Naive thymus-derived CD4-positive, alpha-beta T cell (primary cell): ENCODE measurements at regions not wholly inside any gene's neighbourhood (a gene's known extent, or its start where the extent isn't known, plus 50 kb on each side); places are given as distances from the start of the nearest gene placed in this dataset.

Source experiments
- ATAC-seq: fragments of 150-1000 bp; cut with Tn5 transposase; 2 replicates; pipeline ENCODE4 v1.10.0; 2021; ENCODE audit warnings: mild to moderate bottlenecking, moderate library complexity
- CTCF ChIA-PET: fragments of 350-600 bp; sonication (Branson Sonifier 250); formaldehyde crosslinking; loops from one replicate; lab custom pipeline; 2021; ENCODE audit warnings: antibody characterized with exemption; lab: Charles Lee
- POLR2A ChIA-PET: fragments of 350-600 bp; sonication (Branson Sonifier 250); formaldehyde crosslinking; loops from one replicate; lab custom pipeline; 2021; ENCODE audit warnings: antibody characterized with exemption, inconsistent platforms; lab: Charles Lee
- DNase-seq, 9 donors: peaks; one replicate each; pipeline versions ENCODE4 v3.0.0 to v3.0.0-alpha.2; 2020 to 2022; ENCODE audit warnings: mixed read lengths in 1 of 9
- H3K27ac ChIP-seq: one replicate; pipeline ENCODE4 v1.7.0; 2013; ENCODE audit warnings: mild to moderate bottlenecking, low read depth, low read length, moderate library complexity
- H3K27me3 ChIP-seq, 2 donors: one replicate each; pipeline ENCODE4 v1.7.0; 2013; ENCODE audit warnings: low read length in 2 of 2, mild to moderate bottlenecking in 2 of 2, moderate library complexity in 2 of 2; ENCODE audit not compliant: control insufficient read depth in 2 of 2, insufficient read depth in 2 of 2
- H3K36me3 ChIP-seq, 3 experiments: 1 replicate in 2 of 3; 2 replicates in 1 of 3; pipeline ENCODE4 v1.7.0; 2013; ENCODE audit warnings: low read length in 3 of 3, mild to moderate bottlenecking in 3 of 3, moderate library complexity in 1 of 3; ENCODE audit not compliant: insufficient read depth in 3 of 3, control insufficient read depth in 2 of 3
- H3K4me1 ChIP-seq, 2 donors: one replicate each; pipeline ENCODE4 v1.7.0; 2013; ENCODE audit warnings: low read length in 2 of 2, mild to moderate bottlenecking in 2 of 2, moderate library complexity in 1 of 2; ENCODE audit not compliant: control insufficient read depth in 2 of 2, insufficient read depth in 2 of 2
- H3K4me3 ChIP-seq: 2 replicates; pipeline ENCODE4 v1.7.0; 2013; ENCODE audit warnings: mild to moderate bottlenecking, low read length
- H3K9me3 ChIP-seq, 3 experiments: 1 replicate in 2 of 3; 2 replicates in 1 of 3; pipeline ENCODE4 v1.7.0; 2013; ENCODE audit warnings: low read length in 3 of 3; ENCODE audit not compliant: control insufficient read depth in 2 of 3
- H3K27ac Mint-ChIP-seq, 9 donors: one replicate each; pipeline ENCODE4 v1.8.0; 2020 to 2022; ENCODE audit warnings: mixed read lengths in 9 of 9, mild to moderate bottlenecking in 8 of 9, moderate library complexity in 5 of 9, inconsistent platforms in 2 of 9
- H3K27me3 Mint-ChIP-seq, 5 donors: one replicate each; pipeline ENCODE4 v1.8.0; 2021 to 2022; ENCODE audit warnings: mixed read lengths in 5 of 5, mild to moderate bottlenecking in 1 of 5
- H3K36me3 Mint-ChIP-seq, 5 donors: one replicate each; pipeline ENCODE4 v1.8.0; 2020 to 2022; ENCODE audit warnings: mixed read lengths in 5 of 5, mild to moderate bottlenecking in 3 of 5, inconsistent platforms in 1 of 5
- H3K4me1 Mint-ChIP-seq, 7 donors: one replicate each; pipeline ENCODE4 v1.8.0; 2020 to 2022; ENCODE audit warnings: mixed read lengths in 7 of 7, mild to moderate bottlenecking in 3 of 7, inconsistent platforms in 1 of 7
- H3K4me3 Mint-ChIP-seq, 10 donors: one replicate each; pipeline ENCODE4 v1.8.0; 2020 to 2022; ENCODE audit warnings: mild to moderate bottlenecking in 10 of 10, mixed read lengths in 10 of 10, moderate library complexity in 6 of 10, inconsistent platforms in 2 of 10
- H3K9me3 Mint-ChIP-seq, 11 donors: one replicate each; pipeline ENCODE4 v1.8.0; 2020 to 2022; ENCODE audit warnings: mixed read lengths in 11 of 11, mild to moderate bottlenecking in 4 of 11, inconsistent platforms in 1 of 11, moderate library complexity in 1 of 11
- intact Hi-C, 2 donors: fragments of 100-400 bp; cut with micrococcal nuclease; formaldehyde crosslinking; loops; one replicate each; pipeline ENCODE4 v1.15.1; 2023

- Histone ChIP-seq H3K4me1 (no peaks in the 10 kb centered on the region), H3K9me3 (no peaks in the 10 kb centered on the region), H3K27me3 (no peaks in the 10 kb centered on the region), H3K27ac (no peak overlapping the region), H3K4me3 (no peak overlapping the region), H3K36me3 (no peaks in the 10 kb centered on the region)
- H3K4me1 Mint-ChIP-seq = peaks cover 0 to 2% (median 0%) of the 10 kb centered on the region in 7 donors
- peaks cover 0 to 15% (median 4%) of the 10 kb centered on the region in 11 donors for H3K9me3 Mint-ChIP-seq
- H3K27ac Mint-ChIP-seq = no peak overlapping the region
- CTCF ChIA-PET = interaction anchor here (0.6 kb wide), 1 partner anchor 1861 kb away, joined by 3 read pairs; no protein-coding TSS in a partner anchor
- ATAC-seq (no peak), DNase-seq (no peak)
- H3K4me3 Mint-ChIP-seq = no peak overlapping the region
- H3K36me3 Mint-ChIP-seq = no peaks in the 10 kb centered on the region
- H3K27me3 Mint-ChIP-seq = peaks cover 0 to 5% (median 0%) of the 10 kb centered on the region in 5 donors
- intact Hi-C loops = no loop called here
- POLR2A ChIA-PET = no interaction called here
Measured at GRCh38 chr10:124296121-124296812, 122.5 kb downstream of the OAT start.

GRCh38 chr10:124294811-124295770, 123.6 kb downstream of the OAT start:
- Histone ChIP-seq H3K9me3 (no peaks in the 10 kb centered on the region), H3K4me1 (no peaks in the 10 kb centered on the region), H3K36me3 (no peaks in the 10 kb centered on the region), H3K27ac (no peak overlapping the region), H3K27me3 (no peaks in the 10 kb centered on the region), H3K4me3 (no peak overlapping the region)
- H3K9me3 Mint-ChIP-seq = peaks cover 0 to 6% (median 0%) of the 10 kb centered on the region in 11 donors
- no peaks in the 10 kb centered on the region for H3K36me3 Mint-ChIP-seq
- intact Hi-C loops = no loop called here
- H3K4me3 Mint-ChIP-seq = no peak overlapping the region
- CTCF ChIA-PET = no interaction called here
- no peak for ATAC-seq
- no peak for DNase-seq
- no peak overlapping the region for H3K27ac Mint-ChIP-seq
- H3K4me1 Mint-ChIP-seq = peaks cover 0 to 3% (median 0%) of the 10 kb centered on the region in 7 donors
- H3K27me3 Mint-ChIP-seq = peaks cover 0 to 5% (median 0%) of the 10 kb centered on the region in 5 donors
- POLR2A ChIA-PET = no interaction called here

DNA sequence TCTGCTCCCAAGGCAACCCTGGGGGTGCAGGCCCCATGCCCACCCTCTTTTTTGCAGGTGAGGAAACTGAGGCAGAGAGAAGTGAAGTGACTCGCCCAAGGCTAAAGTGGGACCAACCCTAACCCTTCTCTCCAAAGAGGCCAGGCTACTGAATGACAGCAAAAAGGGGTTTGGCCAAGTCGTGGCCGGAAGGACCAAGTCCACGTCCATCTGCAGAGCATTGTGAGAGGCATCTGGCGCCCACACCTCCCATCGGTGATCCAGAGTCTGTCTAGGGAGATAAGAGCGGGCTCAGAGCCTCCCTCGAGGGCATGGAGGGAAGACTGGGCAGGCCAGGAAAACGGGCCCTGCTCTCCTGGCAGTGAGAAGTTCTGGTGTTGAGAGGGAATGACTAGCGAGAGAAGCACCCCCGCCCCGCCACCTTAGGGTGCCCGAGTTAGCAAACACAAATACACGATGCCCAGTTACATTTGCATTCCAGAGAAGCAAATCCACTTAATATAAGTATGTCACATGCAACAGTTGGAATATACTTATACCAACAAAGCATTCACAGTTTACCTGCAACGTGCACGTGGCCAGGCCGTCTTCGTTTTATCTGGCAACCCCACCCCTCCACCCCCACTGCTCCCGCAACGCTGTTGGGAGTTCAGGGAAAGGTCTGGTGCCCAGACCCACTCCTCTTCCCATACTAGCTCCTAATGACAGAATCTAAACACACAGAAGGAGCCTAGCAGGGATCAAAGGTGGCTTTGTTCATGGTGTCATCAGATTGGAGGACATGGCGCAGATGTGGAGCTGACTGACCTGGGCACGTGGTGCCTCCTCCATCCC, 124.9 kb downstream of the OAT start:
- Histone ChIP-seq H3K27ac (no peak overlapping the region), H3K4me3 (no peak overlapping the region), H3K4me1 (no peaks in the 10 kb centered on the region), H3K27me3 (no peaks in the 10 kb centered on the region), H3K9me3 (no peaks in the 10 kb centered on the region), H3K36me3 (no peaks in the 10 kb centered on the region)
- H3K27ac Mint-ChIP-seq = no peak overlapping the region
- ChIA-PET POLR2A (no interaction called here), CTCF (no interaction called here)
- DNase-seq = no peak
- no peaks in the 10 kb centered on the region for H3K36me3 Mint-ChIP-seq
- H3K27me3 Mint-ChIP-seq = peaks cover 0 to 5% (median 0%) of the 10 kb centered on the region in 5 donors
- peaks cover 0 to 4% (median 0%) of the 10 kb centered on the region in 11 donors for H3K9me3 Mint-ChIP-seq
- H3K4me1 Mint-ChIP-seq = peaks cover 0 to 6% (median 0%) of the 10 kb centered on the region in 7 donors
- no peak overlapping the region for H3K4me3 Mint-ChIP-seq
- ATAC-seq = no peak
- intact Hi-C loops = no loop called here

DNA sequence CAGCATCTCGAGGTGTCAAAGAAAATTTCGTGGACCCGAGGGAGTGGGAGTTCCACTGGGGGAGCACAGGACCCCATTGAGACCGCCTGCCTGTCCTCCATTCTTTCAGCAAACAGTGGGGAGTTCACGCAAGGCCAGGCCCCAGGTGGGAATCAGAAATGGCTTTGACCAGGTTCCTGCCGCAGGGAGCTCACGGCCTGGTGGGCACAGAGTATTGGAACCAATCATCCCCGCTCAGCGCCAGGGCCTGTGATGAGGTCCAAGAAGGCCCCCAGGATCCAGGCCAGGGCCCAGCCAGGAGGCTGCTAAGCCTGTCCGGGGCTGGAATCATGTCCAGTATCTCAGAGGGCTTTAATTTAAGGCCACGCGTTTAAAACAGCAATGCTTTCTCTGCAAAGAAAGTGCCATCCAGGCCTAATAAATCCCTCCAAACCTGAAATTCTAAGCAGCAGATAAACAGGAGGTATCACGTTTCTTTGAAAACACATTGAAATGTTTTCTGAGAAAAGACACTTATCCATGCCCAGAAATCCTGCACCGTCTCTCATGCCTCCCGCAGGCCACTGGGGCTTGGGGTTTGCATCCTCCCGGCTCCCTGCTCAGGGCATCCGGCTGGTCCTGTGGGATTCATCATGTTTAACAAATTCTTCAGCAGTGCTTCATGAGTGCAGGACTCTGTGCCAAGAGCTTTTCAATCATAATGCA, 125.7 kb downstream of the OAT start:
- Histone ChIP-seq H3K27me3 (no peaks in the 10 kb centered on the region), H3K4me1 (no peaks in the 10 kb centered on the region), H3K9me3 (no peaks in the 10 kb centered on the region), H3K4me3 (no peak overlapping the region), H3K27ac (no peak overlapping the region), H3K36me3 (no peaks in the 10 kb centered on the region)
- Mint-ChIP-seq H3K9me3 (peaks cover 0 to 4% (median 0%) of the 10 kb centered on the region in 11 donors), H3K36me3 (no peaks in the 10 kb centered on the region), H3K4me1 (peaks cover 0 to 6% (median 0%) of the 10 kb centered on the region in 7 donors), H3K4me3 (no peak overlapping the region), H3K27ac (no peak overlapping the region), H3K27me3 (peaks cover 0 to 5% (median 0%) of the 10 kb centered on the region in 5 donors)
- DNase-seq (no peak), ATAC-seq (no peak)
- POLR2A ChIA-PET = no interaction called here
- intact Hi-C loops = no loop called here
- CTCF ChIA-PET = no interaction called here

DNA sequence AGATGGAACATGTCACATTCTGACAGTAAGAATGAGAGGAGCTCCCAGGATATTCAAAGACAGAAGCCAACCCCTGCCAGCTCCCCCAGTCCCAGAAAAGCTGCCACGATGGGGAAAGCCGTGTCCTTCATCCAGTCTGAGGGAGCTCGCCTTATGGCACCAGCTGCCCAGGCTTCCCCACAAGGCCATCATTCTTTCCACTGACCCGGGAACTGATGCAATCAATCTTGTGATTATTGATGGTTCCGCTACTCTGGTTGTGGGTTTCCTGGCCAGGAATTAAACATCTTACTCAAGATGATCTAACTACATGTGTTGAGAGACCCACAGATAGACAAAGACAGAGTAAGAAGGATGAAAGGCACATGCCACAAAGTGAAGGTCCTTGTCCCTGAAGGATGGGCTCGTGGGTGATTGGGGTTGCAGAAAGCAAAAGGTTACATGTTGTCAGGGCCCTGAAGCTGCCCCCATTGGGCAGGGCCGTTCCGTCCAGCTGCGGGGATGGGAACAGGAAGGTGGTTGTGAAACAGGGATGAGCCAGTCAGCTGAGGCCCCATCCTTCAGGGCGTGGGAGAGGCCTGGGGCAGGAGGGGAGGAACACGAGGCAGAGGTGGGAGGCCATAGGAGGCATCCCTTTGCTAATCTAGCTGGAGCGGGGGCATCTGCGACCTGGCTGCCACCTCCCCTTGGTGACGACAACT, 127.6 kb downstream of the OAT start:
- H3K27ac Mint-ChIP-seq = no peak overlapping the region
- peaks cover 0 to 1% (median 0%) of the 10 kb centered on the region in 11 donors for H3K9me3 Mint-ChIP-seq
- no peaks in the 10 kb centered on the region for H3K36me3 ChIP-seq
- no peak overlapping the region for H3K27ac ChIP-seq
- no peaks in the 10 kb centered on the region for H3K36me3 Mint-ChIP-seq
- no peak overlapping the region for H3K4me3 ChIP-seq
- ChIA-PET CTCF (no interaction called here), POLR2A (no interaction called here)
- intact Hi-C loops = no loop called here
- DNase-seq (no peak), ATAC-seq (peak; percentile 68)
- H3K27me3 ChIP-seq = no peaks in the 10 kb centered on the region
- H3K27me3 Mint-ChIP-seq = no peaks in the 10 kb centered on the region
- no peaks in the 10 kb centered on the region for H3K9me3 ChIP-seq
- no peak overlapping the region for H3K4me3 Mint-ChIP-seq
- no peaks in the 10 kb centered on the region for H3K4me1 ChIP-seq
- peaks cover 0 to 6% (median 0%) of the 10 kb centered on the region in 7 donors for H3K4me1 Mint-ChIP-seq
